ENCODE measurements at regions not wholly inside any gene's neighbourhood (a gene's known extent, or its start where the extent isn't known, plus 50 kb on each side); places are given as distances from the start of the nearest gene placed in this dataset.

- TF ChIP-seq CTCF (IDR thresholded peaks at IDR 0.05), result no peak
- no peaks in the 10 kb centered on the region for H3K27me3 ChIP-seq (replicated peaks; ENCODE audit: insufficient read depth)
- H3K4me3 ChIP-seq, result no peak overlapping the region
- H3K4me1 ChIP-seq (ENCODE audit: control insufficient read depth in 1 of 2, low read depth in 2 of 2), result no peaks in the 10 kb centered on the region
- no peak overlapping the region for H3K27ac ChIP-seq
- ATAC-seq (ENCODE audit: insufficient number of reproducible peaks, low FRiP score, low read depth) (no peak), DNase-seq (ENCODE audit: low spot score) (no peak)
- H3K36me3 ChIP-seq, result no peaks in the 10 kb centered on the region
- no peaks in the 10 kb centered on the region for H3K9me3 ChIP-seq
Observed at GRCh38 chr3:182294256-182294655, 499.0 kb upstream of the ATP11B start.

- H3K27ac ChIP-seq, result no peak overlapping the region
- no peak for DNase-seq (ENCODE audit: low spot score)
- H3K27me3 ChIP-seq (replicated peaks; ENCODE audit: insufficient read depth), result no peaks in the 10 kb centered on the region
- no peak overlapping the region for H3K4me3 ChIP-seq
- no peak for TF ChIP-seq CTCF (IDR thresholded peaks at IDR 0.05)
- no peaks in the 10 kb centered on the region for H3K36me3 ChIP-seq
- no peaks in the 10 kb centered on the region for H3K9me3 ChIP-seq
- ATAC-seq (ENCODE audit: insufficient number of reproducible peaks, low FRiP score, low read depth), result no peak
- no peaks in the 10 kb centered on the region for H3K4me1 ChIP-seq (ENCODE audit: control insufficient read depth in 1 of 2, low read depth in 2 of 2)
Observed at GRCh38 chr3:182294696-182295095, 498.6 kb upstream of the ATP11B start.

GRCh38 chr3:182300266-182300665 is 493.0 kb upstream of the ATP11B start:
- H3K9me3 ChIP-seq, result no peaks in the 10 kb centered on the region
- no peak for ATAC-seq (ENCODE audit: insufficient number of reproducible peaks, low FRiP score, low read depth)
- no peaks in the 10 kb centered on the region for H3K27me3 ChIP-seq (replicated peaks; ENCODE audit: insufficient read depth)
- no peak for DNase-seq (ENCODE audit: low spot score)
- no peak overlapping the region for H3K4me3 ChIP-seq
- no peaks in the 10 kb centered on the region for H3K4me1 ChIP-seq (ENCODE audit: control insufficient read depth in 1 of 2, low read depth in 2 of 2)
- TF ChIP-seq CTCF (IDR thresholded peaks at IDR 0.05), result no peak
- no peak overlapping the region for H3K27ac ChIP-seq
- no peaks in the 10 kb centered on the region for H3K36me3 ChIP-seq

- TF ChIP-seq CTCF (IDR thresholded peaks at IDR 0.05), result no peak
- Histone ChIP-seq H3K27ac (no peak overlapping the region), H3K9me3 (no peaks in the 10 kb centered on the region), H3K27me3 (replicated peaks; ENCODE audit: insufficient read depth) (no peaks in the 10 kb centered on the region), H3K4me1 (ENCODE audit: control insufficient read depth in 1 of 2, low read depth in 2 of 2) (no peaks in the 10 kb centered on the region), H3K4me3 (no peak overlapping the region), H3K36me3 (no peaks in the 10 kb centered on the region)
- ATAC-seq (ENCODE audit: insufficient number of reproducible peaks, low FRiP score, low read depth) (no peak), DNase-seq (ENCODE audit: low spot score) (no peak)
Observed at GRCh38 chr3:182303169-182303568, 490.1 kb upstream of the ATP11B start.

GRCh38 chr3:182305881-182306665 is 487.2 kb upstream of the ATP11B start:
- no peaks in the 10 kb centered on the region for H3K27me3 ChIP-seq (replicated peaks; ENCODE audit: insufficient read depth)
- no peak overlapping the region for H3K27ac ChIP-seq
- ATAC-seq (ENCODE audit: insufficient number of reproducible peaks, low FRiP score, low read depth), result no peak
- no peak for DNase-seq (ENCODE audit: low spot score)
- no peaks in the 10 kb centered on the region for H3K36me3 ChIP-seq
- no peak overlapping the region for H3K4me3 ChIP-seq
- no peaks in the 10 kb centered on the region for H3K4me1 ChIP-seq (ENCODE audit: control insufficient read depth in 1 of 2, low read depth in 2 of 2)
- no peaks in the 10 kb centered on the region for H3K9me3 ChIP-seq
- no peak for TF ChIP-seq CTCF (IDR thresholded peaks at IDR 0.05)
